Heart right ventricle (tissue), 16 donors: ENCODE measurements at regions not wholly inside any gene's neighbourhood (a gene's known extent, or its start where the extent isn't known, plus 50 kb on each side); places are given as distances from the start of the nearest gene placed in this dataset.

ENCODE experiments used
- ATAC-seq, 8 donors: fragments of 200-7000 bp; cut with Tn5 transposase; one replicate each; pipeline ENCODE4 v1.9.1; 2020; ENCODE audit warnings: mild to moderate bottlenecking in 8 of 8, moderate library complexity in 8 of 8, moderate number of reproducible peaks in 1 of 8
- DNase-seq, 2 donors: peaks; one replicate each; pipeline ENCODE4 v3.0.0-alpha.2; 2020
- H3K27ac ChIP-seq, 10 donors: fragments of 200-600 bp; sonication (generic) in 2 of 10; one replicate each; pipeline versions ENCODE4 v1.5.0 to v1.8.0; 2020 to 2022; ENCODE audit warnings: mild to moderate bottlenecking in 3 of 10
- H3K27me3 ChIP-seq, 7 donors: fragments of 200-600 bp; one replicate each; pipeline ENCODE4 v1.8.0; 2021 to 2022; ENCODE audit warnings: mild to moderate bottlenecking in 2 of 7
- H3K36me3 ChIP-seq, 9 donors: fragments of 200-600 bp; sonication (generic) in 1 of 9; one replicate each; pipeline versions ENCODE4 v1.5.0 to v1.8.0; 2020 to 2022; ENCODE audit warnings: mild to moderate bottlenecking in 2 of 9
- H3K4me1 ChIP-seq, 9 donors: fragments of 200-600 bp; sonication (generic) in 1 of 9; one replicate each; pipeline versions ENCODE4 v1.5.0 to v1.8.0; 2020 to 2022; ENCODE audit warnings: mild to moderate bottlenecking in 4 of 9
- H3K4me3 ChIP-seq, 10 donors: fragments of 200-600 bp; sonication (generic) in 2 of 10; one replicate each; pipeline versions ENCODE4 v1.5.0 to v1.8.0; 2020 to 2022; ENCODE audit warnings: mild to moderate bottlenecking in 7 of 10, moderate library complexity in 2 of 10
- H3K9me3 ChIP-seq, 11 donors: fragments of 200-600 bp in 10 of 11; sonication (generic) in 2 of 11; one replicate each; pipeline versions ENCODE4 v1.5.0 to v1.8.0; 2013 to 2022; ENCODE audit warnings: mild to moderate bottlenecking in 2 of 11, control low read depth in 1 of 11, moderate library complexity in 1 of 11
- WGBS, 2 donors: extraction: QIAGEN DNeasy Blood & Tissue Kit; methylation state at CpG; one replicate each; pipeline ENCODE4 v1.1.7; 2013; ENCODE audit warnings: inconsistent platforms in 1 of 2; 5-methylcytosine and 5-hydroxymethylcytosine counted together
- intact Hi-C, 10 donors: fragments of 100-400 bp; cut with DNase I; formaldehyde crosslinking; loops; one replicate each; pipeline versions ENCODE4 v1.11.1 to v1.14.2; 2022
- TF ChIP-seq, protein P1 (sequence below), 9 donors: fragments of 200-600 bp; sonication (generic) in 2 of 9; IDR thresholded peaks; one replicate each; pipeline versions ENCODE4 v1.5.0 to v1.8.0; 2021 to 2022; ENCODE audit warnings: antibody characterized with exemption in 9 of 9, mild to moderate bottlenecking in 5 of 9, moderate library complexity in 1 of 9
- donor health status: Arrhythmogenic right ventricular cardiomyopathy.
- donor health status: ischemic (EF 13 %, LVEDD 7.1; RV severe dilation, severe dysfunction).
- donor health status: healthy with polysubstance abuse.
- donor health status: DM: no; HTN: yes; CAD: no.
- donor health status: DM: no; HTN: no; CAD: no.
- donor health status: ischemic (EF 25% LVEDD 6.9; RV normal size, moderate dysfunction).
- donor health status: ischemic (EF 25% LVEDD 5.7; RV mildly dilated, moderate dysfunction).
- donor health status: healthy.
- donor health status: DM: yes; HTN: yes; CAD: no.
- donor health status: Ischemic cardiomyopathy.
- donor health status: ischemic (EF 35%, LVEDD 5.7; RV mildly dilated, moderate dysfunction).
- donor health status: nonischemic (EF 11% LVEDD 7.7; RV severe dilation, severe dysfunction).
- donor health status: DM: yes; HTN: yes; CAD: no.
- donor health status: PGD.
- donor health status: ischemic (EF 29% LVEDD 5.4; RV normal size, mild dysfunction).
- donor health status: nonischemic (EF 23%, LVEDD 6.1; RV moderate dilation, normal function).

DNA sequence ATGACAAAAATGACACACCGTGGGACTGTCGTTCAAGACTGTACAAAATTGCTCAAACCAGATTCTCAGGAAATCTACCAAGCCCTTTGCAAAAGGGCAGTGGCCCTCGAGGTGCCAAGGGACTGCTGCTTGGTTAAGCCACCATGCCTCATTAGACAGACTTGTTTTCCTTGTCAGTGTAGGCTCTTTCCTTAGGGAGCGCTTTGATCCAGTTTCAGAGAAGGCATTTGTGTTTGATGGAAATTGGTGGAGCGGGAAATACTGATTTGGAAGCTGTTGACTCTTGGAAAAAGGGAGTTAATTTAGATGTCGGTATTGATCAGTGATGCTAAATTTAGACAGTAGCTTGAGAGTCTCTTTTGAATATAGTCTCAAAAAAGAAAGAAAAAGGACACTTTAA lies 304.3 kb upstream of the UMPS start:
- H3K4me1 ChIP-seq: no peaks in the 10 kb centered on the region
- intact Hi-C loops: no loop called here
- peaks cover 0 to 90% (median 24%) of the 10 kb centered on the region in 9 donors for H3K36me3 ChIP-seq
- DNase-seq: no peak
- no peak overlapping the region for H3K4me3 ChIP-seq
- no peaks in the 10 kb centered on the region for H3K9me3 ChIP-seq
- WGBS, 2 donors: 94 to 95% methylated on average over 6 of the region's 6 CpGs
- TF ChIP-seq, protein P1, sequence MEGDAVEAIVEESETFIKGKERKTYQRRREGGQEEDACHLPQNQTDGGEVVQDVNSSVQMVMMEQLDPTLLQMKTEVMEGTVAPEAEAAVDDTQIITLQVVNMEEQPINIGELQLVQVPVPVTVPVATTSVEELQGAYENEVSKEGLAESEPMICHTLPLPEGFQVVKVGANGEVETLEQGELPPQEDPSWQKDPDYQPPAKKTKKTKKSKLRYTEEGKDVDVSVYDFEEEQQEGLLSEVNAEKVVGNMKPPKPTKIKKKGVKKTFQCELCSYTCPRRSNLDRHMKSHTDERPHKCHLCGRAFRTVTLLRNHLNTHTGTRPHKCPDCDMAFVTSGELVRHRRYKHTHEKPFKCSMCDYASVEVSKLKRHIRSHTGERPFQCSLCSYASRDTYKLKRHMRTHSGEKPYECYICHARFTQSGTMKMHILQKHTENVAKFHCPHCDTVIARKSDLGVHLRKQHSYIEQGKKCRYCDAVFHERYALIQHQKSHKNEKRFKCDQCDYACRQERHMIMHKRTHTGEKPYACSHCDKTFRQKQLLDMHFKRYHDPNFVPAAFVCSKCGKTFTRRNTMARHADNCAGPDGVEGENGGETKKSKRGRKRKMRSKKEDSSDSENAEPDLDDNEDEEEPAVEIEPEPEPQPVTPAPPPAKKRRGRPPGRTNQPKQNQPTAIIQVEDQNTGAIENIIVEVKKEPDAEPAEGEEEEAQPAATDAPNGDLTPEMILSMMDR (IDR thresholded peaks at IDR 0.05): no peak
- no peaks in the 10 kb centered on the region for H3K27me3 ChIP-seq
- no peak for ATAC-seq
- no peak overlapping the region for H3K27ac ChIP-seq

DNA sequence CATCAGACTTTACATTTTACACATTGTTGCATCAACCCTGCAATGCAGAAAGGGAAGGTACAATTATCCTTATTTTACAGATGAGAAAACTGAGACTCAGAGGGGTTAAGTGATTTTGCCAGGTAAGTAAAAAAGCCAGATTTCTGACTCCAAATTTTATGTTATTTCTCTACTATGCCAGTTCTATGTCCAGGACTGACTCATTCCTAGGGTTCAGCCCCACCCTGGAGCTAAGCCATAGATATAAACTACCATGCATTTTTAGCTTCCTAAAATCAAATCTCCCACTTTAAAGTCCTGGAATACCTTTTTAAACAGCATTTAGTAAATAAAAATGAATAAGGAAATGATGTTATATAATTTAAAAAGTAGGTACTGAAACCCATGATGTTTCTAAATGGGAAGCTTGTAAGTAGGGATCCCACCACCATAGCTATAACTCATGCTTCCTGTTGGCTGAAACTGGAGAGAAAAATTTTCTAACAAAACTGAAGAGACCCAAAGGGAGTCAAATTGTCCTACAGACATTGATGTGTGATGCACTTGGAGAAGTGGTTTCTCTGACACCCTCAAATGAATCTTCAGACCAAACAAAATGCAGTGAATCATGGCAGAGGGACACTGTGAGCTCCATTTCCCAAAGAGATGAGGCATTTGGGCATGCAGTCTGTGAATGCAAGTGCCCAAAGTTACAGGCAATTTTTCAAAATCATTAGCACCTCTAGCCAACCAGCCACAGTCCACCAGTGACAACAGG lies 301.7 kb upstream of the UMPS start:
- no peak overlapping the region for H3K27ac ChIP-seq
- peaks cover 0 to 84% (median 17%) of the 10 kb centered on the region in 9 donors for H3K36me3 ChIP-seq
- H3K4me3 ChIP-seq: no peak overlapping the region

DNA sequence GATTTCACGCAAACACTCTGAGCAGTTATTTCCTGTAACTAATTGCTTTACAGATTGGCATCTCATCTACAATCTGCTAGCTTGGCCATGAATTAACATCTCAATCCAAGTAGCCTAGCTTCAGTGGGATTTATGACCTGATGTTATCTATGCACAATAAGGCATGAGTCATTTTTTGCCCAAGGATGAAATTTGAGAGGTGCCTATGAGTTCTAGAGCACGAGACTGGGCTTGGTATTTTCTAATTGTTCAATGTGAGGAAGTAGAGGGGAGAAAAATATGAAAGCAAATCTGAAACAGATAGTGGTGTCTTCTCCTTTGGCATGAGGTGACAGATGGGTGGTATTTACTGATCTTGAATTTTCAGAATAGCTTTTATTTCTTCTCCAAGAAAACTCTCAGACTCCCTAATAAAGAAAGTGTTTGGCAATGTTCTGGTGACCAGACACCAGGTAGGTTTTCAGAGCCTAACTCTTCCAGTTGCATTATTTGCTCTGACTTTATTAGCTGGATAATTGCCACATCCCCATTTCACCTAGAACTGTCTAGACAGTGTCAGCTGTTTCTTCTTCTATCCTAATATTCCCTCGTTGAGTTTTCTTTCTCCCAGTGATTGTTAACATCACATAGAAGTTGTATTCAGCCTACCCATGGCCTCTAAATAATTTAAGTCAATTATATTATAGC lies 301.0 kb upstream of the UMPS start:
- peaks cover 0 to 84% (median 12%) of the 10 kb centered on the region in 9 donors for H3K36me3 ChIP-seq
- H3K27ac ChIP-seq: no peak overlapping the region
- TF ChIP-seq, protein P1 (IDR thresholded peaks at IDR 0.05): no peak
- no peak overlapping the region for H3K4me3 ChIP-seq
- no peaks in the 10 kb centered on the region for H3K4me1 ChIP-seq
- no peak for ATAC-seq
- no peak for DNase-seq
- intact Hi-C loops: no loop called here
- no peaks in the 10 kb centered on the region for H3K27me3 ChIP-seq
- H3K9me3 ChIP-seq: peaks cover 0 to 1% (median 0%) of the 10 kb centered on the region in 11 donors
- WGBS, 2 donors: 77 to 85% methylated on average over 3 of the region's 3 CpGs

More for the DNA sequence above, 301.7 kb upstream of the UMPS start:
- intact Hi-C loops: no loop called here
- DNase-seq (no peak), ATAC-seq (no peak)
- Histone ChIP-seq H3K27me3 (no peaks in the 10 kb centered on the region), H3K9me3 (no peaks in the 10 kb centered on the region), H3K4me1 (no peaks in the 10 kb centered on the region)
- TF ChIP-seq, protein P1 (IDR thresholded peaks at IDR 0.05): no peak

DNA sequence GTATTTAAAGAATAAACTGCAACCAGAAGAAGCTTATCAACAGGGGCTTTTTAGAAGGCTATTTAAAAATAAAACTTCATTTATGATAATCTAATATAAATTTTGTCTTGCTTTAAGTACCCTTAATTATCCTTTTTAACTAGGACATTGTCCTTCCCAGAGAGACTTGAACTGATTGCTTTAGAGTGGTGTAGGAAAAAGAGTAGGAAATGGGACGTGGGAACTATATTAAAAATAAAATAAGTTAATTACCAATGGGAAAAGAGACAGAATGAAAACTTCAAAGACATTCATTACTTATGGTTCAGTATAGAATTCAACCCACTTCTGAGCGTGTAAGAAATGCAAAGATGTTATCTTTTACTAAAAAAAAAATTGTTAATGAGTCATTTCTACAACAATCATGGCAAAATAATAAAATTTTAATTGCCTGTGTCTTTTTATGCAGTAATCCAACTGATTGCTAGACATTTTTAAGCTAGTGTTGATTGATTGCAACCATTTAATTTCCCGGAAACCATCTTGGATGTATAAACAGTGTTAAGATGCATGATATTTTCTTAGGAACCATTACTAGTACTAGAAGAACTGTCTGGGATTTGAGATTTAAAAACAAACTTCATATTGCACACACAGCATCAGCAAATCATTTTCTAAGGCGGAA lies 298.8 kb upstream of the UMPS start:
- Histone ChIP-seq H3K9me3 (peaks cover 0 to 7% (median 0%) of the 10 kb centered on the region in 11 donors), H3K4me1 (no peaks in the 10 kb centered on the region), H3K27me3 (no peaks in the 10 kb centered on the region), H3K36me3 (peaks cover 0 to 82% (median 19%) of the 10 kb centered on the region in 9 donors), H3K27ac (no peak overlapping the region), H3K4me3 (no peak overlapping the region)
- intact Hi-C loops: no loop called here
- TF ChIP-seq, protein P1 (IDR thresholded peaks at IDR 0.05): no peak
- no peak for DNase-seq
- 96 to 97% methylated on average over 4 of the region's 4 CpGs for WGBS, 2 donors
- no peak for ATAC-seq
